ENCODE measurements at regions not wholly inside any gene's neighbourhood (a gene's known extent, or its start where the extent isn't known, plus 50 kb on each side); places are given as distances from the start of the nearest gene placed in this dataset.
"Not testable (repeated sequence)": the region's sequence is repeated elsewhere in the genome, so short reads cannot be mapped to it uniquely, and the experiment has no call there.

GRCh38 chr6:79403086-79403485, 134.1 kb downstream of the LCA5 start:
- TF ChIP-seq, protein P1, sequence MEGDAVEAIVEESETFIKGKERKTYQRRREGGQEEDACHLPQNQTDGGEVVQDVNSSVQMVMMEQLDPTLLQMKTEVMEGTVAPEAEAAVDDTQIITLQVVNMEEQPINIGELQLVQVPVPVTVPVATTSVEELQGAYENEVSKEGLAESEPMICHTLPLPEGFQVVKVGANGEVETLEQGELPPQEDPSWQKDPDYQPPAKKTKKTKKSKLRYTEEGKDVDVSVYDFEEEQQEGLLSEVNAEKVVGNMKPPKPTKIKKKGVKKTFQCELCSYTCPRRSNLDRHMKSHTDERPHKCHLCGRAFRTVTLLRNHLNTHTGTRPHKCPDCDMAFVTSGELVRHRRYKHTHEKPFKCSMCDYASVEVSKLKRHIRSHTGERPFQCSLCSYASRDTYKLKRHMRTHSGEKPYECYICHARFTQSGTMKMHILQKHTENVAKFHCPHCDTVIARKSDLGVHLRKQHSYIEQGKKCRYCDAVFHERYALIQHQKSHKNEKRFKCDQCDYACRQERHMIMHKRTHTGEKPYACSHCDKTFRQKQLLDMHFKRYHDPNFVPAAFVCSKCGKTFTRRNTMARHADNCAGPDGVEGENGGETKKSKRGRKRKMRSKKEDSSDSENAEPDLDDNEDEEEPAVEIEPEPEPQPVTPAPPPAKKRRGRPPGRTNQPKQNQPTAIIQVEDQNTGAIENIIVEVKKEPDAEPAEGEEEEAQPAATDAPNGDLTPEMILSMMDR (IDR thresholded peaks at IDR 0.05): no peak
- TF ChIP-seq POLR2A (IDR thresholded peaks at IDR 0.05): no peak
- H3K27me3 ChIP-seq: no peaks in the 10 kb centered on the region
- H3K27ac ChIP-seq: no peak overlapping the region
- ATAC-seq (peak in 2 of 4 donors; percentile 3 to 4), DNase-seq (no peak)
- intact Hi-C loops (cut with DNase I): no loop called here
- H3K4me3 ChIP-seq: no peak overlapping the region
- peaks cover 0 to 22% (median 7%) of the 10 kb centered on the region in 4 donors for H3K4me1 ChIP-seq
- no peaks in the 10 kb centered on the region for H3K9me3 ChIP-seq
- H3K36me3 ChIP-seq: no peaks in the 10 kb centered on the region

- Histone ChIP-seq H3K9me3 (no peaks in the 10 kb centered on the region), H3K36me3 (no peaks in the 10 kb centered on the region), H3K27ac (no peak overlapping the region), H3K27me3 (no peaks in the 10 kb centered on the region), H3K4me3 (no peak overlapping the region), H3K4me1 (peaks cover 0 to 16% (median 4%) of the 10 kb centered on the region in 4 donors)
- no peak for DNase-seq
- intact Hi-C loops (cut with DNase I): no loop called here
- ATAC-seq: no peak
- 15% methylated on average over 3 of the region's 3 CpGs for WGBS (ENCODE audit: insufficient coverage, low coverage, low lambda C conversion rate, missing lambda C conversion rate)
- TF ChIP-seq, protein P1 (IDR thresholded peaks at IDR 0.05): no peak
- no peak for TF ChIP-seq POLR2A (IDR thresholded peaks at IDR 0.05)
Measured at GRCh38 chr6:79399499-79399898, 137.7 kb downstream of the LCA5 start.

GRCh38 chr6:79398617-79399016, 138.6 kb downstream of the LCA5 start:
- H3K9me3 ChIP-seq; intact Hi-C loops (cut with DNase I); H3K4me3 ChIP-seq; H3K4me1 ChIP-seq; ATAC-seq; H3K27me3 ChIP-seq; H3K27ac ChIP-seq; H3K36me3 ChIP-seq; DNase-seq: not testable (repeated sequence)
- 79% methylated on average over 1 of the region's 2 CpGs for WGBS (ENCODE audit: insufficient coverage, low coverage, low lambda C conversion rate, missing lambda C conversion rate)

GRCh38 chr6:79396625-79397024, 140.6 kb downstream of the LCA5 start:
- H3K27ac ChIP-seq: no peak overlapping the region
- no peaks in the 10 kb centered on the region for H3K36me3 ChIP-seq
- no peak for DNase-seq
- no peaks in the 10 kb centered on the region for H3K4me1 ChIP-seq
- H3K4me3 ChIP-seq: no peak overlapping the region
- H3K27me3 ChIP-seq: no peaks in the 10 kb centered on the region
- intact Hi-C loops (cut with DNase I): no loop called here
- TF ChIP-seq, protein P1 (IDR thresholded peaks at IDR 0.05): no peak
- TF ChIP-seq POLR2A (IDR thresholded peaks at IDR 0.05): no peak
- peak in 1 of 4 donors; percentile 36 for ATAC-seq
- WGBS (ENCODE audit: insufficient coverage, low coverage, low lambda C conversion rate, missing lambda C conversion rate): 85% methylated on average over 2 of the region's 2 CpGs
- no peaks in the 10 kb centered on the region for H3K9me3 ChIP-seq

- DNase-seq (no peak), ATAC-seq (no peak)
- WGBS (ENCODE audit: insufficient coverage, low coverage, low lambda C conversion rate, missing lambda C conversion rate): 92% methylated on average over 3 of the region's 3 CpGs
- no peaks in the 10 kb centered on the region for H3K4me1 ChIP-seq
- TF ChIP-seq, protein P1 (IDR thresholded peaks at IDR 0.05): no peak
- no peak for TF ChIP-seq POLR2A (IDR thresholded peaks at IDR 0.05)
- H3K36me3 ChIP-seq: no peaks in the 10 kb centered on the region
- no peaks in the 10 kb centered on the region for H3K9me3 ChIP-seq
- H3K4me3 ChIP-seq: no peak overlapping the region
- H3K27me3 ChIP-seq: no peaks in the 10 kb centered on the region
- intact Hi-C loops (cut with DNase I): no loop called here
- no peak overlapping the region for H3K27ac ChIP-seq
Measured at GRCh38 chr6:79394690-79395089, 142.5 kb downstream of the LCA5 start.

Measured in right lobe of liver (tissue), 6 donors.